ENCODE measurements at regions not wholly inside any gene's neighbourhood (a gene's known extent, or its start where the extent isn't known, plus 50 kb on each side); places are given as distances from the start of the nearest gene placed in this dataset.

- H3K27me3 ChIP-seq (ENCODE audit: control insufficient read depth, insufficient read depth, low read length), result no peaks in the 10 kb centered on the region
- no peak for DNase-seq (ENCODE audit: low read depth, low spot score)
- TF ChIP-seq CTCF (IDR thresholded peaks at IDR 0.05; ENCODE audit: low read depth, low read length), result no peak
- no peak overlapping the region for H3K4me3 ChIP-seq (ENCODE audit: low read depth, low read length)
- H3K27ac ChIP-seq (ENCODE audit: low read depth, low read length), result no peak overlapping the region
- ChIA-PET CTCF (no interaction called here), POLR2A (no interaction called here)
- H3K9me3 ChIP-seq (ENCODE audit: control insufficient read depth, insufficient read depth, low read length), result no peaks in the 10 kb centered on the region
Observed at GRCh38 chr3:90015688-90016356, 908.4 kb downstream of the EPHA3 start.

- Histone ChIP-seq H3K4me3 (ENCODE audit: low read depth, low read length) (no peak overlapping the region), H3K27ac (ENCODE audit: low read depth, low read length) (no peak overlapping the region), H3K9me3 (ENCODE audit: control insufficient read depth, insufficient read depth, low read length) (peaks cover 2% of the 10 kb centered on the region; the same call in 1 of the 2 replicates), H3K27me3 (ENCODE audit: control insufficient read depth, insufficient read depth, low read length) (no peaks in the 10 kb centered on the region)
- CTCF ChIA-PET, result no interaction called here
- no peak for DNase-seq (ENCODE audit: low read depth, low spot score)
- POLR2A ChIA-PET, result no interaction called here
- TF ChIP-seq CTCF (IDR thresholded peaks at IDR 0.05; ENCODE audit: low read depth, low read length), result no peak
Observed at GRCh38 chr3:90016555-90016954, 909.1 kb downstream of the EPHA3 start.

- POLR2A ChIA-PET, result no interaction called here
- Histone ChIP-seq H3K9me3 (ENCODE audit: control insufficient read depth, insufficient read depth, low read length) (peaks cover 2% of the 10 kb centered on the region; the same call in 1 of the 2 replicates), H3K27ac (ENCODE audit: low read depth, low read length) (no peak overlapping the region)
Observed at GRCh38 chr3:90018779-90019178, 911.4 kb downstream of the EPHA3 start.

GRCh38 chr3:90025019-90025418 lies 917.6 kb downstream of the EPHA3 start:
- no peak for DNase-seq (ENCODE audit: low read depth, low spot score)
- H3K4me3 ChIP-seq (ENCODE audit: low read depth, low read length), result no peak overlapping the region

More at GRCh38 chr3:90018779-90019178, 911.4 kb downstream of the EPHA3 start:
- TF ChIP-seq CTCF (IDR thresholded peaks at IDR 0.05; ENCODE audit: low read depth, low read length), result no peak
- Histone ChIP-seq H3K27me3 (ENCODE audit: control insufficient read depth, insufficient read depth, low read length) (no peaks in the 10 kb centered on the region), H3K4me3 (ENCODE audit: low read depth, low read length) (no peak overlapping the region)
- CTCF ChIA-PET, result no interaction called here
- DNase-seq (ENCODE audit: low read depth, low spot score), result no peak

More at GRCh38 chr3:90025019-90025418, 917.6 kb downstream of the EPHA3 start:
- no peak overlapping the region for H3K27ac ChIP-seq (ENCODE audit: low read depth, low read length)
- CTCF ChIA-PET, result no interaction called here
- no peak for TF ChIP-seq CTCF (IDR thresholded peaks at IDR 0.05; ENCODE audit: low read depth, low read length)
- H3K27me3 ChIP-seq (ENCODE audit: control insufficient read depth, insufficient read depth, low read length), result no peaks in the 10 kb centered on the region
- POLR2A ChIA-PET, result no interaction called here
- peaks cover 2% of the 10 kb centered on the region; the same call in 1 of the 2 replicates for H3K9me3 ChIP-seq (ENCODE audit: control insufficient read depth, insufficient read depth, low read length)
